ENCODE measurements at regions not wholly inside any gene's neighbourhood (a gene's known extent, or its start where the extent isn't known, plus 50 kb on each side); places are given as distances from the start of the nearest gene placed in this dataset.

- peaks cover 3% of the 10 kb centered on the region for H3K4me1 ChIP-seq (ENCODE audit: insufficient read depth)
- DNase-seq (ENCODE audit: low spot score) = no peak
- 96% methylated on average over 3 of the region's 3 CpGs for WGBS (ENCODE audit: low lambda C conversion rate, missing lambda C conversion rate)
- H3K4me3 ChIP-seq = no peak overlapping the region
- no peaks in the 10 kb centered on the region for H3K79me2 ChIP-seq
- H4K20me1 ChIP-seq (ENCODE audit: insufficient read depth, poor library complexity, severe bottlenecking) = no peaks in the 10 kb centered on the region
- TF ChIP-seq CTCF (IDR thresholded peaks at IDR 0.05; ENCODE audit: poor library complexity) = no peak
- no peak for TF ChIP-seq EZH2 (IDR thresholded peaks at IDR 0.05; ENCODE audit: borderline replicate concordance)
- TF ChIP-seq EZH2phosphoT487 (IDR thresholded peaks at IDR 0.05; ENCODE audit: low read depth, severe bottlenecking, unreplicated experiment) = no peak
- no peak overlapping the region for H3K27ac ChIP-seq
- no peak overlapping the region for H3K4me2 ChIP-seq
- H2AFZ ChIP-seq = no peak overlapping the region
- no peaks in the 10 kb centered on the region for H3K27me3 ChIP-seq
- no peaks in the 10 kb centered on the region for H3K36me3 ChIP-seq (replicated peaks; ENCODE audit: insufficient read depth, low read depth)
- H3K9me3 ChIP-seq (ENCODE audit: low read depth) = peaks cover 8% of the 10 kb centered on the region
- no peaks in the 10 kb centered on the region for H3K9me2 ChIP-seq (replicated peaks; ENCODE audit: insufficient read depth)
Measured at GRCh38 chr14:95382747-95383146, 63.0 kb upstream of the CLMN start.

- H3K4me3 ChIP-seq = no peak overlapping the region
- H3K27me3 ChIP-seq = no peaks in the 10 kb centered on the region
- no peaks in the 10 kb centered on the region for H3K36me3 ChIP-seq (replicated peaks; ENCODE audit: insufficient read depth, low read depth)
- no peak for DNase-seq (ENCODE audit: low spot score)
- peaks cover 3% of the 10 kb centered on the region for H3K4me1 ChIP-seq (ENCODE audit: insufficient read depth)
- no peak overlapping the region for H2AFZ ChIP-seq
- peaks cover 8% of the 10 kb centered on the region for H3K9me3 ChIP-seq (ENCODE audit: low read depth)
- WGBS (ENCODE audit: low lambda C conversion rate, missing lambda C conversion rate) = 39% methylated on average over 4 of the region's 4 CpGs
- H3K27ac ChIP-seq = no peak overlapping the region
- no peaks in the 10 kb centered on the region for H4K20me1 ChIP-seq (ENCODE audit: insufficient read depth, poor library complexity, severe bottlenecking)
- H3K79me2 ChIP-seq = no peaks in the 10 kb centered on the region
- no peaks in the 10 kb centered on the region for H3K9me2 ChIP-seq (replicated peaks; ENCODE audit: insufficient read depth)
- no peak for TF ChIP-seq EZH2phosphoT487 (IDR thresholded peaks at IDR 0.05; ENCODE audit: low read depth, severe bottlenecking, unreplicated experiment)
- TF ChIP-seq CTCF (IDR thresholded peaks at IDR 0.05; ENCODE audit: poor library complexity) = no peak
- no peak for TF ChIP-seq EZH2 (IDR thresholded peaks at IDR 0.05; ENCODE audit: borderline replicate concordance)
- no peak overlapping the region for H3K4me2 ChIP-seq
Measured at GRCh38 chr14:95381726-95382125, 62.0 kb upstream of the CLMN start.

GRCh38 chr14:95380350-95381042, 60.8 kb upstream of the CLMN start:
- H3K36me3 ChIP-seq (replicated peaks; ENCODE audit: insufficient read depth, low read depth) = no peaks in the 10 kb centered on the region
- peaks cover 8% of the 10 kb centered on the region for H3K9me3 ChIP-seq (ENCODE audit: low read depth)
- H3K9me2 ChIP-seq (replicated peaks; ENCODE audit: insufficient read depth) = no peaks in the 10 kb centered on the region
- H3K79me2 ChIP-seq = no peaks in the 10 kb centered on the region
- H3K4me1 ChIP-seq (ENCODE audit: insufficient read depth) = peaks cover 3% of the 10 kb centered on the region
- no peak overlapping the region for H3K27ac ChIP-seq
- peaks cover 8% of the 10 kb centered on the region for H3K27me3 ChIP-seq
- no peak overlapping the region for H3K4me3 ChIP-seq
- H2AFZ ChIP-seq = no peak overlapping the region
- DNase-seq (ENCODE audit: low spot score) = no peak
- WGBS (ENCODE audit: low lambda C conversion rate, missing lambda C conversion rate) = 91% methylated on average over 5 of the region's 5 CpGs
- TF ChIP-seq EZH2phosphoT487 (IDR thresholded peaks at IDR 0.05; ENCODE audit: low read depth, severe bottlenecking, unreplicated experiment) = no peak
- no peak for TF ChIP-seq CTCF (IDR thresholded peaks at IDR 0.05; ENCODE audit: poor library complexity)
- TF ChIP-seq EZH2 (IDR thresholded peaks at IDR 0.05; ENCODE audit: borderline replicate concordance) = no peak
- no peak overlapping the region for H3K4me2 ChIP-seq
- no peaks in the 10 kb centered on the region for H4K20me1 ChIP-seq (ENCODE audit: insufficient read depth, poor library complexity, severe bottlenecking)
